Left forelimb (tissue), 1 donor: ENCODE measurements at regions not wholly inside any gene's neighbourhood (a gene's known extent, or its start where the extent isn't known, plus 50 kb on each side); places are given as distances from the start of the nearest gene placed in this dataset.
"Not testable (repeated sequence)": the region's sequence is repeated elsewhere in the genome, so short reads cannot be mapped to it uniquely, and the experiment has no call there.

Source experiments
- DNase-seq: peaks from one replicate; pipeline ENCODE4 v3.0.0-alpha.2; 2018; ENCODE audit warnings: low spot score

DNA sequence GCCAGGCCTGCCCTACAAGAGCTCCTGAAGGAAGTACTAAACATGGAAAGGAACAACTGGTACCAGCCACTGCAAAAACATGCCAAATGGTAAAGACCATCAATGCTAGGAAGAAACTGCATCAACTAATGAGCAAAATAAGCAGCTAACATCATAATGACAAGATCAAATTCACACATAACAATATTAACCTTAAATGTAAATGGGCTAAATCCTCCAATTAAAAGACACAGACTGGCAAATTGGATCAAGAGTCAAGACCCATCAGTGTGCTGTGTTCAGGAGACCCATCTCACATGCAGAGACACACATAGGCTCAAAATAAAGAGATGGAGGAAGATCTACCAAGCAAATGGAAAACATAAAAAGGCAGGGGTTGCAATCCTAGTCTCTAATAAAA is 119.0 kb upstream of the CARMIL1 start:
- DNase-seq = not testable (repeated sequence)

DNA sequence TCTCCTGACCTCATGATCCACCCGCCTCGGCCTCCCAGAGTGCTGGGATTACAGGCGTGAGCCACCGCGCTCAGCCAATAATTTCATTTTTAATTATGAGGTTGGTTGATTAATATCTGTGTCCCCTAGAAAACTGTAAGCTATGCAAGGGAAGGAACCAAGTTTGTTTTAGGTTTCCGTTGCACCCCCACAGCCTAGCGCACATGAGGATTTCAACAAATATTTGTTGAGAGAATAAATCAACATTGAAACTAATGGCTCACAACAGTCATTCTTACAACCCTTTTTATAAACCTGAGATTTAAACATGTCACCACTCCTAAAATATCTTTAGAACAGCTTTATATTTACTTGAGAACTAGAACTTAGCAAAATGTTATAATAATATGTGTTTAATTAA is 114.0 kb upstream of the CARMIL1 start:
- DNase-seq = no peak

DNA sequence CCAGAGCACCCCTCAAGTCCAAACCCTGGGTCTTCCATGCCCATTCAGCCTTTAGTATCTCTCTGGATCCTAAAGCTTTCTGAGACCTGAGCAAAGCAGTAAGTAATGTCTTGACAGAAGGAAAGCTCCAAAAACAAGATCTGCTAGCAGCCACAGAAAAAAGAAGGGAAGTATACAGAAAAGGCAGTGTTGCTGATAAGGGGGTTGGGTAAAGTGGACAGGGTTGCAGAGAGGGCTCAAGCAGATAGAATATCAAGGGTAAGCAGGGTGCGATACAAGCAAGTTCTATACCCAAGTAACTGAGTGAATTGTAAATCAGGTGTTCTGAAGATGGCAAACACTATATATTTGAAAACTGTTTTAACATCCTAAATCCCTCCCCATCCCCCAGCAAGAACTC is 113.4 kb upstream of the CARMIL1 start:
- DNase-seq = no peak

DNA sequence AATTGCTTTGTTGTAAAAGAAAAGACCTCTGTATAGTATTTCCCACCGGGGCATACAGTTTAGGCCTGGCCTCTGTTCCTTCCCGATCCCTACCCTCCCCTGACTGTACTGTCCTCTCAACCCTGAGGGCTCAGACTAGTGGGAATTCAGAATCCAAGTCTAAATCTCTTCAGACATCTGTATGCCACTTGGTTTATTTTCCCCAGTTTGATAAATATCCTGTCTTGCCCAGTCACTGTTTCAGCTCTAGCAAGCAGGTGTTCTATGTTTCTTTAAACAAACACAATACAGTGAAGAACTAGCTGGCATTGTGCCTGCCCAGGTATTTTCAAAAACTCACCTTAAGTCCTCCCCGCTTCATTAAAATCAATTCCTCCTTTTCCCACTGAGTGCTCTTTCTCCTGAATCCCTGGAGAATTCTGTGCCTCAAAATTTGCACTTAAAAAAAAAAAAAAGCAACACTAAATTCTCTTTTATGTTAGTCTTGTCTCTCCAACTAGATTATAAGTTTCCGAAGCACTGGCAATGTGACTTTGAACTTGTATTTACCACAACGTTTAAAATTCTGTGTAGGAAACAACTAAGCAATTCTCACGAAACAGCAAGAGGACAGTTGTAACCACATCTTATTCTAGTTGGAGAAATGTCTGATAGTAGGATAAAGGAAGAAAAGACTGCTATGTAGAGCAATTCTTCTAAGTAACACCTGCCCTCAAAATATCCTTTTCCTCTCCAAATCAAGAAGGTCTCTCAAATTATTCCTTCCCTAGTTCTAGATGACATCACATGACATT is 112.0 kb upstream of the CARMIL1 start:
- no peak for DNase-seq

DNA sequence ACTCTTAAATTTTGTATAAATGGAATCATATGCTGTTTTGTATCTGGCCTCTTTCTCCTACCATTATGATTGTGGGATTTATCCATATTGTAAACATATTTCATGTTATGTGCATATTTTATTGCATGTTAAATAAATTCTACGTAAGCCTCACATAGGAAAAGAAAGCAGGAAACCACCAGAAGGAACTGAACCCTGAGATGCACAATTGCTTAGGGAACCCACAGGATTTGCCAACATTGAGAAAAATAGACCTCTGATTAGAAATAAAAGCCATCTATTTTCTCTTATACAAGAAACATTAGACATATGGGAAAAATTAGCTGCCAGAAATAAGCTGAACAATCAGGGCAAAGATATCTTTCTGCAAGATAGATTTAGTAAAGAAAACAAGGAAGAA is 111.2 kb upstream of the CARMIL1 start:
- no peak for DNase-seq

DNA sequence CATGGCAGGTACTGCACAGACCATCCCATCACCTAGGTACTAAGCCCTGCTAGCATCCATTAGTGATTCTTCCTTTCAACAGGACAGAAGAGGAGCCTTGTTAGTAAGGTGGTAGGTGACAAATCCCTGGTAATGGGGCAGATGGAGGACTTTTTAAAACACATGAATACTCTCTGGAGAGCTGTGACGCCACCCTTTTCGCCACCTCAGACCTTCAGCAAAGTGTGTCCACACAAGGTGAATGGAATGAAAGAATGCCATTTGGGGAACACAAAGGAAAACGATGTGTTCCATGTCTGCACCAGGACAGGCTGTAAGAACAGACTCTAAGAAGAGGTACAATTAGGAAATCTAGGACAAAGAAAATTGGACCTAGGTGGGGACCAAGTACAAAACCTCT is 110.5 kb upstream of the CARMIL1 start:
- DNase-seq = no peak

DNA sequence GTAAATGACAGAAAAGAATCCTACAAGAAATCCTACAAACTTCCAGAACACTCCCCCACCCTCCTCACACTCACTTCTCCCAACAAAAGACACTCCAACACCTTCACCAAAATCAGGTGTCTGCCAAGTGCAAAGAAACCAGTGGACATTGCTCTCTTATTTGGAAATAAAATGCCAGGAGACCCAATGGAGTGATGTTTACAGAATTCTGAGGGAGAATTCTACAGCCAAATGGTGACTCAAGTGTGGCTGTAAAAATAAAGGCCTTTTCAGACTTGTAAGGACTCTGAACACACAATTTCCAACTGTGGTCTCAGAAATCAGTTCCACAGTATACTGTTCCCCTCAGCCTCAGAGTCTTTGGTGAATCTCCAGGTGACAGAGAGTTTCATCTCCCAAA is 109.6 kb upstream of the CARMIL1 start:
- no peak for DNase-seq

DNA sequence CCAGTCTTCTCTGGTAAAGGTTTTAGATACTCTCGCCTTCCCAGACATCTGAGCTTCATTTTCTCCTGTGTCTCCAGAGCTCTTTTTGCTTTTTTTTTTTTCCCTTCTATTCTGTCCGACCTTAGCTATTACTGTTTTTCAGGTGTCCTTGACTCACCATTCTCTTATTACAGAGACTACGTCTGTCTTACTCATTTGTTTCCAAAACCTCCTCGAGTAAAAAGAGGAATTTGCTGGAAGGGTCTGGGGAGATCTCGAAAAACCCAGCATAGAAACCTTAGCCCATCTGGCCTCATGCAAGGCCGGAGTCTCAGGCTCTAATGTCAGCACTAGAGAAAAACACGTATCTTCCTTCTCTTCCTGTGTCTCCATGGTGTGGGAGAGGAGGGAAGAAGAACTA is 109.2 kb upstream of the CARMIL1 start:
- DNase-seq = no peak

DNA sequence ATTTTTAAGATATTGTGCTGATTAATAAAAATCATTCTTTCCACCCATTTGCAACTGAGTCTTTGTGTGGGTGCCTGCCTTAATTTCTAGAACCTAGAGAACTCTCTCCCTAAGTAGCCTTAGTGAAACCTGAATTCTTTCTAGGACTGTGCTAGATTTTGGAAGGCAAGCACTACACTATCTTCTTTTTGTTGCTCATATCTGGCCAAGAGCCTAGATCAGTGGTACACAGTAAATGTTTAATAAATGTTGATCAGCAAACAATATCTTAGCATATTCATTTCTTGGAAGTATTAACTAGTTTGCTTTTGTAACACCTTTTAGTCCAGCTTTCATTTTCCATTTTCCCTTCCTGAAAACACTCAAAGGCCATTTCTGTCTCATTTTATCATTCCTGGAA is 108.5 kb upstream of the CARMIL1 start:
- no peak for DNase-seq

DNA sequence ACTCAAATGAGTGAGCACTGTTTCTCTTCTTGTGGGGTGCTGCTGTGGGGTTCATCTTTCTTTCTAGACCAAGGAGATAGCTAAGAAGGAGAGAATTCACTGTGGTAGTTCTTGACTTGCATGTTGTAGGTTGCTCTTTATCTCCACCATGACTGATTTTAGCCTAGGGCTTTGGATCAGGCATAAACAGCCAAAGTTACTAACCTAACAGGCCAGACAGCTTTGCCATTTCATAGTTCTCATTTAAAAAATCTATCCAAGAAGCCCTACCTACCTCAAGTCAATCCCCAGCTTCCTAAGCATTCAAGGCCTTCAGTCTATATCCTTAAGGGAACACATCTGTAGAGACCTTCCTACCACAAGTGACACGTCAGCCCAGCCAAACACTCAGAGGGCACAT is 107.9 kb upstream of the CARMIL1 start:
- DNase-seq = no peak

DNA sequence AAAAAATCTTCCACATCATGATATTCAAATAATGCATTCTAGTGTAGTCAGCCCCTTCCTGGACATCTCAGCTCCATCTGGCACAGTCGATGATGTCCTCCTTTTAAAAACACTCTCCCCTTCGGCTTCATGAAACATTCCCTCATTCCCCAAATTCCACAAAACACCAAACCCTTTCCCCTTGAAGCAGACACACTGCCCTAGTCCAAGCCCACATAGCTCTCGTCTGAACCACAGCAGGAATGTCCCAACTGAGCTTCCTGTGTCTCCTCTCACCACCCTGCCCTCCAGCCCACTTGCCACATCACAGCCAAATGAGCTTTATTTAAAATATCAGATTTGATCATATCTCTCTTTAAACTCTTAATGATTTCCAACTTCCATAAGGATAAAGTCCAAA is 106.4 kb upstream of the CARMIL1 start:
- no peak for DNase-seq

DNA sequence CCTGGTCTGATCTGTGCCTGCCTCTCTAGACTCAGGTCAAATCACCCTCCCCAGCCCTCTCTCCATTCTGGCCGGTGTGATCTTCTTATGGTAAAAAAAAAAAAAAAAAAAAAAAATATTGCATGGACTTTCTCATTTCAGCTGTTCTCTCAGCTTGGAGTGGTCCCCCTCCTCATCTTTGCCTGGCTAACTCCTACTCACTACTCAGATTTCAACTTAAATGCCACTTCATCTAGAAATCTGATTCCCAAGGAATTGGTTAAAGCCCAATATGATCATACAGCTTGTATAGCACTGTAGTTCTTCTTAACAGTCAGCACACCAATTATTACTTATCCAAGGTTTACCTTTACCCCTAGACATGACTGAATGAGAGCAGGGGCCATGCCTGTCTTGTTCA is 105.9 kb upstream of the CARMIL1 start:
- no peak for DNase-seq

DNA sequence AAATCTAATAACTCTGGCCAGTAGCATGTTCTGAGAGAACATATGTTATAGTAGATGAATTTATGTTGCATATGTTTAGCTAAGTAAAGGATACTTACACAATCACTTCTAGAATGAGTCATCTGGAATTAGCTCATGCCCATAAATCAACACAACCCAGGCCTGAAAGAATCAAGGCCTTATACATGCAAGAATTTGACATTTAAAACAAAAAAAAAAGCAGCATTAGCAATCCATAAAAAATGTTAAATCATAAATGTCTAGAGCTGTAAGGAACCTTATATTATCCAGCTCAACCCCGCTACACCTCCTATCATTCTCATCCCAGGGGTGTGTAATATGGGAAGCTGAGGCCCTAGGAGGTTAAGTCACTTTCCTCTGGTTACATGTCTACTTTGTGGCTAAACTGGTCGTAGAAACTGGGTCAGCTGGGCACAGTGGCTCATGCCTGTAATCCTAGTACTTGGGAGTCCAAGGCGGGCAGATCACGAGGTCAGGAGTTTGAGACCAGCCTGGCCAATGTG is 105.2 kb upstream of the CARMIL1 start:
- no peak for DNase-seq

DNA sequence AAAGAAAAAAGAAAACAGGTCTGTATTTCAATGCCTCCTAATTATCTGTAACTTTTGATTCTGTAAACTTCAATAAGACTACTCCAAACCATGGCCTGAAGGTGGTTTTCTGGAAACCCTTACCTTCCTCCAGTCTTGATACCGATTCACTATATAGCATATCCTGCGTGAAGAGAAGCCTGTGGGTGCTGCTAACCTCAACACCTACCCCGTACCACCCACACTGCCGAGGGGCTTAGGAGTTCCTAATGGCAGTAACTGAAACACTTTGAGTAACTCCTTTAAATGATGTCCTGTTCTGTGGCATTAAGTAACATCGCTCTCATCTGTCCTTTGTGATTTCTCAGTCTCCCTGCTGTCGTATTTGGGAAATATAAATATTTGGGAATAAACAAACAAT is 104.5 kb upstream of the CARMIL1 start:
- no peak for DNase-seq

DNA sequence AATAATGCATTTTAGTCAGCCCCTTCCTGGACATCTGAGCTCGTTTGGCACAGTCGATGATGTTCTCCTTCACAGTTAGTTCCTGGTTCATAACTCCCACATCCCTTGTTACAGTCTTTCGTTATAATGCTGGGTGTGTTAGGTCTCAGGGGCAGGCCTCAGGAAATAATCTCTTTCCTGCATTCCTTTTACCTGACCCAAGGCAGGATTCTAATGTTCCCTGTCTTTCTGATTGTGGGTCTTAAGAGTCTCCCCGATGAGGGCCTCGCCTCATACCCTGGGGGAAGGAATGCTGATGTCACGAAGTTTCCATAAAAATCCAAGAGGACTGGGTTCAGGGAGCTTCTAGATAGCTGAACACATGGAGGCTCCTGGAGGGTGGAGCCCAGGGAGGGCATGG is 104.0 kb upstream of the CARMIL1 start:
- no peak for DNase-seq

DNA sequence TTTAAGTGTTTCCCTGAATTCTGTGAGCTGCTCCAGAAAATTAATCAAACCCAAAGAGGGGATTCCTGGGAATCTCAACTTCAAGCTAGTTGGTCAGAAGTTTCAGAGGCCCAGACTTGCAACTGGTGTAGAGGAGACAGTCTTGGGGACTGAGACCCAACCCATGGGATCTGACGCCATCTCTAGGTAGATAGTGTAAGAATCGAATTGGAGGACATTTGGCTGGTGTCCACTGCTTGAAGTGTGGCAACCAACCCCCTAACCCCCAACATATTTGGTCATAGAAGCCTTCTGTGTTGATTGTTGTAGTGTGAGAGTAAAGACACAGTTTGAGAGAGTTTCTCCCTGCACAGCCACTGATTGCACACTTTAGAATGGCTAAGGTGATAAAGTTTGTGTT is 103.5 kb upstream of the CARMIL1 start:
- no peak for DNase-seq

DNA sequence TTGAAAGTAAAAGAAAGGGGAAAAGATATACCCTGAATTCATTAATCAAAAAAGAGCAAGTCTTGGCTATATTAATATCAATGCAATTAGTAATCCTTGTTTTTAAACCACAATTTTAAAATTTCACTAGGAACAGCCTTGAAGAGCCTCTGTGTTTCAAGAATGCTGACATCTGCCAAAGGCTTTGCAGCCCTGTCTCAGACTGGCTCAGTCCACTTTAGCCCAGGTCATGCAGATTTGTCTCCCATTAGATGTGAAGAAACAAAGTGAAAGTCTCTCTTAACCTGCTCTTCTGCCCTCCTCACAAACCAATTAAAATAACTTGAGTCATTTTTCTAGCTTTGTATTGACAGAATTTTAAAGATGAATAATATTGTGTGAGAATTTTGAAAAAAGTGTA is 102.7 kb upstream of the CARMIL1 start:
- no peak for DNase-seq

DNA sequence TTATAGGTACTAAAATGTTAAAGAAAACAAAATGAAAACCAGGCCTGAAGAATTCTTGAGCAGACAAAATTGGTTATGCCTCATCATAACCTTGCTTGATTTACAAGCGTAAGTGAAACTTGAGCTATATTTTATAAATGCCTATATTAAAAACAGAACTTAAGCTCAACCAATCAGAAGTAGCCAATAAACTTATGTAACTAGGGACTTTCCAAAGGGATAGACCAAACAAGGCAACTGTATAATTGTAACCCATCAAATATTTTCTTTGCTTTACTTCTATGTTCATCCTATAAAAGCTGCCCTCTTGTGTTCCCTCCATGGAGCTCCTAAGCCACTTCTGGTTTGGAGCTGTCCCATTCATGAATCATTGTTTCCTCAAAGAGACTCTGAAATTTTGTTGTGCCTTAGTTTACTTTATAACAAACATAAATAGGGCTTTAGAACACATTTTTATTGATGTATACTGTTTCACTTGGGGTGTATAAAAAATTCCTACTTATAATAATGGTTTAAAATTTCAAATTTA is 101.6 kb upstream of the CARMIL1 start:
- DNase-seq = no peak

DNA sequence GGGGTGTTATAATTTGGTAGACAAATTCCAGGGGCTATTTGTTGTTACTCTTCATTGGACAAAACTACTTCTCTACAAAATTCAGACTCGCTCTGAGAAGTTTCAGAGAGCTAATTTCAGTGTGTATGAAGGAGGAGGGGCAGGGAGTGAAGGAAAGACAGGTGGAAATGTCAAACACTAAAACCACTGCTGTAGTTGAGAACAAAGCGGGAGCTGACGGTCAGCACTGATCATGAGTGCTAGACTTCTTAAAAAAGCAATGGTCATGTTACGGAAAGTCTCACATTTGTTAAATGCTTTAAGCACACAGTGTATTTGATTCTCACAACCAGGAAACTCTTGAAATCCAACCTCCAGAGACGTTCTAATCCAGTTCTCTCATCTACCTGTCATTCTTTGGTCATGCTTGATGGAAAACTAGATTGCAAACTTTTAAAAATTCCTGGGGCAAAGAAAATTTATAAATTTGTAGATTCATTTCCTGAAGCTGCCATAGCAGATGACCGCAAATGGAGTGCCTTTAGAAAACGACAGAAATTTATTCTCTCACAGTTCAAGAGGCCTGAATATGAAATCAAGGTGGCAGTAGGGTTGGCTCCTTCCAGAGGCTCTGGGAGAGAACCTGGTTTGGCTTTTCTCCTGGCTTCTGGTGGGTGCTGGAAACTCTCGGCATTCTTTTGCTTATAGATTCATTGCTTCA is 100.7 kb upstream of the CARMIL1 start:
- DNase-seq = no peak

DNA sequence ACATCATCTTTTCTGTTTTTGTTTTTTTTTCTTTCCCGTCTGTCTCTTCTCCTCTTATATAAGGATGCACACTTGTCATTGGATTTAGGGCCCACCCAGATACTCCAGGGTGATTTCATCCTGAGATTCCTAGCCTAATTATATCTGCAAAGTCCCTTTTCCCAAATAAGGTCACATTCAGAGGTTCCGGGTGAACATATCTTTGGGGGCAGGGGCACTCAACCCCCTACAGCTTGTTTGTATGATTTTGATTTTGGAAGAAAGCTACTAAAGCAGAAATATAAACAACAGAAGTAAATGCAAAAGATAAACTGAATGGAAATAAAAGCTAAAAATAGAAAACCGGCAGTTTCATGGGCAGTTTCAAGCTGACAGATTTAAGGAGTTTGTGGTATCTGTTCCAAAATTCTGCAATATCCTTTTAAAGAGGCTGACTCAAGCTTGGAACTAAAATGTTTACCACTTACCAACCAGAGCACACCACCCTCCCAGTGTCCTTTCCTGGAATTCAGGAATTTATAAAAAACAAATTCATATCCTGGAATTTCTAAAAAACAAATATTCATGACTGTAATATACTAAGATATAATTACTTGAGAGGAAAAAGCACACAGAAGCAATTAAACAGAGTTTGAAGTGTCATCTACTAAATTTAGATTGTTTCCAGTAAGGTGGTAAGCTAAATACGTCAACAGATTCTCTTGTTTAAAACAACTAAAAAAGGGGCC is 100.0 kb upstream of the CARMIL1 start:
- no peak for DNase-seq

DNA sequence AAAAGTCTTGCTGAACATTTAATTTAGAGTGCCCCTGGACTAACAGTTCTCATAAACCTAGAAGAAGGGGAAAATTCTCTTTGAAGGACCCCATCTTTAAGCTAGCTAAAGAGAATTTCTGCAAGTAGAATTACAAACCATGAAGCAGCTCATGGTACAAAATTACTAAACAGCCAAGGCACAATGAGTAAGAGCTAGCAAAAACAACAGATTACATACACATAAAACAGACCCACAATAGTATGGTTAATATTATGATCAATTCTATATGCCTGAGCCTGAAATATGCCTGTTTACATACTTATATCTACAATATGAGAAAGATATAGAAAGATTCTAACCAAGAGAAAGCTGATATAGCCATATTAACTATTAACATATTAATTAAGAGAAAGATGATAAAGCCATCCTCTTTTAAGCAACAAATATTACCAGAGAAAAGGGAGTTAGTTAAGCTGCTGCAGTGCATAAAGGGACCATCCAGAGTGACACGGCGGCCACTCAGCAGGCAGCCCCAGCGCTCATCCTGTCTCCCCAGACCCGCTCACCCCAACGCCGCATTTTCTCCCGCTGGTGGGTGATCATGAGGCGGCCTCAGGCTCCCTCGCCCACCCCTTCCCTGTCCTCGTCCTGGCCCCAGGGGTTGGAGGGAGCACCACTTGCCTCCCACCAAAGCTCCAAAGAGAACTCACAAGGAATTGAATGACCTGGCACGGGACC is 98.4 kb upstream of the CARMIL1 start:
- no peak for DNase-seq

DNA sequence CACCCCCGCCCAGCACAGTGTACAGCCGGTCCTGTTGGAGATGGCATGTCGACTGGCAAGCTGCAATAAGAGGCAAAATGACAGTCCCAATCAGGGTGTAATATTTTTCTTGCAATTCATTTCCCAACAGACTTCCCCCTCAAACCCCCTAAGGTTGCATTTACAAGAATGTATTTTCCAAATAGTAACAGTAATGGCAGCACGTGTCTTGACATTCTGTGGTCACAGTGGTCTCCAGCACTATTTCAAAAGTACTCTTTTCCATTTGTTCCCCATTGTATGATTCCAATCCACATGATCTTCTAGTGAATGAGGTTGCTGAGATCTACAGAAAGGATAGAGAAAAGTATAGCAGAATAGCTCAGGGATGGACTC is 97.8 kb upstream of the CARMIL1 start:
- DNase-seq = no peak
